ENCODE measurements at regions not wholly inside any gene's neighbourhood (a gene's known extent, or its start where the extent isn't known, plus 50 kb on each side); places are given as distances from the start of the nearest gene placed in this dataset.

GRCh38 chr13:42395086-42395821, 123.3 kb downstream of the AKAP11 start (continued):
- TF ChIP-seq ZNF695 (CRISPR knock-in tag; IDR thresholded peaks at IDR 0.05) (no peak), TSC22D4 (tag; IDR thresholded peaks at IDR 0.05) (no peak), ATF7 (IDR thresholded peaks at IDR 0.05) (no peak), GTF2E2 (tag; IDR thresholded peaks at IDR 0.05) (no peak), KLF1 (tag; IDR thresholded peaks at IDR 0.05) (no peak), SIN3B (IDR thresholded peaks at IDR 0.05; ENCODE audit: low read depth) (no peak)

DNA sequence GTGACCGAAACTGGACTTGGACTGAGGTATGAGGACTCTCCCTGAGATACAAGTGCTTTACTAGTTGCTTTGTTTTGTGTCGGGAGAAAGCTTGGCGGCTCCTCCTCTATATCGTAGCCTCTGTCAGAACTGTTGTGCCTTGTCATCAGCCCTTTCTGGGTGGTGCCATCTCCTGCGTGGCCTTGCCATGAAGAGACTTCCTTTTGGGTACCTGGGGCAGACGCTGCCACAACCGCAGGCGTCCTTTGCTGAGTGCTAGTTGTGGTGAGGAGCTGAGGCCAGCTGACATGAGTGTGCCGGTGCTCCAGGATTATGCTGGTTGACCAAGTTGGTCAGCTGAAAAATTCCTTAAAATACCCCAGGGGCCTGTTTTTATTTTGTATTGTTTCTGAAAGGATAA, 124.5 kb downstream of the AKAP11 start:
- no peak for FAIRE-seq
- no peak overlapping the region for H3K4me2 ChIP-seq (ENCODE audit: insufficient read depth, low read length)
- TF ChIP-seq TCFL5 (CRISPR knock-in tag; conservative IDR thresholded peaks at IDR 0.05): no peak
- no peak for TF ChIP-seq SNIP1 (IDR thresholded peaks at IDR 0.05; ENCODE audit: low read depth)
- TF ChIP-seq CHD4 (IDR thresholded peaks at IDR 0.05; ENCODE audit: insufficient read depth, insufficient replicate concordance, low read depth, low read length, poor library complexity, severe bottlenecking): no peak
- no peak for TF ChIP-seq NFIX (CRISPR knock-in tag; IDR thresholded peaks at IDR 0.05; ENCODE audit: low read depth)
- TF ChIP-seq SFPQ (IDR thresholded peaks at IDR 0.05; ENCODE audit: low read depth, low read length): no peak
- TF ChIP-seq POLR2H (tag; IDR thresholded peaks at IDR 0.05; ENCODE audit: low read depth): no peak
- TF ChIP-seq CEBPG (CRISPR knock-in tag; IDR thresholded peaks at IDR 0.05): no peak
- TF ChIP-seq CEBPG (tag; conservative IDR thresholded peaks at IDR 0.05 in 1 of 2, IDR thresholded peaks at IDR 0.05 in 1 of 2): no peak
- TF ChIP-seq ZNF785 (CRISPR knock-in tag; IDR thresholded peaks at IDR 0.05): no peak
- TF ChIP-seq MTA1 (IDR thresholded peaks at IDR 0.05; ENCODE audit: borderline replicate concordance): no peak
- no peak for TF ChIP-seq ZNF121 (CRISPR knock-in tag; conservative IDR thresholded peaks at IDR 0.05)
- TF ChIP-seq RFX5 (IDR thresholded peaks at IDR 0.05; ENCODE audit: low read depth, low read length): no peak
- TF ChIP-seq, protein P1, sequence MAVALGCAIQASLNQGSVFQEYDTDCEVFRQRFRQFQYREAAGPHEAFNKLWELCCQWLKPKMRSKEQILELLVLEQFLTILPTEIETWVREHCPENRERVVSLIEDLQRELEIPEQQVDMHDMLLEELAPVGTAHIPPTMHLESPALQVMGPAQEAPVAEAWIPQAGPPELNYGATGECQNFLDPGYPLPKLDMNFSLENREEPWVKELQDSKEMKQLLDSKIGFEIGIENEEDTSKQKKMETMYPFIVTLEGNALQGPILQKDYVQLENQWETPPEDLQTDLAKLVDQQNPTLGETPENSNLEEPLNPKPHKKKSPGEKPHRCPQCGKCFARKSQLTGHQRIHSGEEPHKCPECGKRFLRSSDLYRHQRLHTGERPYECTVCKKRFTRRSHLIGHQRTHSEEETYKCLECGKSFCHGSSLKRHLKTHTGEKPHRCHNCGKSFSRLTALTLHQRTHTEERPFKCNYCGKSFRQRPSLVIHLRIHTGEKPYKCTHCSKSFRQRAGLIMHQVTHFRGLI (CRISPR knock-in tag; IDR thresholded peaks at IDR 0.05): no peak
- TF ChIP-seq NBN (IDR thresholded peaks at IDR 0.05; ENCODE audit: low read depth): no peak

More for the DNA sequence above, 124.5 kb downstream of the AKAP11 start:
- 2% methylated on average over 9 of the region's 9 CpGs for WGBS (ENCODE audit: insufficient coverage, low coverage, missing lambda C conversion rate)
- POLR2A ChIA-PET: interaction anchor here (0.6 to 1.0 kb wide), 2 partner anchors 13 to 412 kb away, joined by 3 read pairs; no protein-coding TSS in a partner anchor
- ATAC-seq: no peak
- Histone ChIP-seq H3K4me3 (no peak overlapping the region), H3K9me1 (ENCODE audit: control insufficient read depth, insufficient read depth, low read length) (no peaks in the 10 kb centered on the region), H4K20me1 (replicated peaks; ENCODE audit: control insufficient read depth, insufficient read depth, low read length) (no peaks in the 10 kb centered on the region), H2AFZ (ENCODE audit: low read depth, low read length) (no peak overlapping the region), H3K36me3 (ENCODE audit: control insufficient read depth, insufficient read depth, low read length) (no peaks in the 10 kb centered on the region), H3K9me3 (replicated peaks; ENCODE audit: control insufficient read depth, insufficient read depth, low read depth, low read length) (no peaks in the 10 kb centered on the region), H3K79me2 (ENCODE audit: control insufficient read depth, insufficient read depth, low read length) (no peaks in the 10 kb centered on the region), H3K27me3 (ENCODE audit: control insufficient read depth in 2 of 2, insufficient read depth in 2 of 2, low read length in 2 of 2) (peaks cover 0 to 10% of the 10 kb centered on the region in 2 experiments; a peak in 1 of 5 replicates), H3K27ac (ENCODE audit: extremely low read depth, low read depth, low read length) (no peak overlapping the region), H3K4me1 (replicated peaks in 1 of 2; ENCODE audit: control insufficient read depth in 2 of 2, insufficient read depth in 2 of 2, low read length in 2 of 2) (no peaks in the 10 kb centered on the region; a peak in 1 of 5 replicates), H3K9ac (ENCODE audit: insufficient read depth in 1 of 2, low read depth in 2 of 2, low read length in 2 of 2) (no peak overlapping the region)
- CTCF ChIA-PET (ENCODE audit: low intra/inter-chr PET ratio): no interaction called here
- intact Hi-C loops (cut with micrococcal nuclease) (no loop called here), in situ Hi-C loops (cut with MboI) (no loop called here)
- DNase-seq (ENCODE audit: extremely low read depth in 1 of 4, low spot score in 3 of 4): no peak
- BruUV-seq (replicated peaks): no TSS peak

Measured in K562 (cell line).